ENCODE measurements at regions not wholly inside any gene's neighbourhood (a gene's known extent, or its start where the extent isn't known, plus 50 kb on each side); places are given as distances from the start of the nearest gene placed in this dataset.

- H3K4me3 ChIP-seq, result no peak overlapping the region
- no peaks in the 10 kb centered on the region for H3K27me3 ChIP-seq
- no peak overlapping the region for H3K27ac ChIP-seq
- no peaks in the 10 kb centered on the region for H3K4me1 ChIP-seq
- no peak for TF ChIP-seq POLR2A (IDR thresholded peaks at IDR 0.05)
- no peak for TF ChIP-seq CTCF (IDR thresholded peaks at IDR 0.05)
- TF ChIP-seq POLR2AphosphoS5 (IDR thresholded peaks at IDR 0.05), result no peak
- TF ChIP-seq EP300 (IDR thresholded peaks at IDR 0.05), result no peak
- no peaks in the 10 kb centered on the region for H3K36me3 ChIP-seq
- H3K9me3 ChIP-seq, result peaks cover 8% of the 10 kb centered on the region
- no peak for DNase-seq (ENCODE audit: low spot score in 2 of 2)
Observed at GRCh38 chr5:162392336-162392735, 324.8 kb downstream of the GABRG2 start.

GRCh38 chr5:162393534-162393933, 326.0 kb downstream of the GABRG2 start:
- no peaks in the 10 kb centered on the region for H3K36me3 ChIP-seq
- WGBS, result 79% methylated on average over 4 of the region's 4 CpGs
- peaks cover 8% of the 10 kb centered on the region for H3K9me3 ChIP-seq
- no peaks in the 10 kb centered on the region for H3K27me3 ChIP-seq
- H3K4me3 ChIP-seq, result no peak overlapping the region
- TF ChIP-seq EP300 (IDR thresholded peaks at IDR 0.05) (no peak), POLR2AphosphoS5 (IDR thresholded peaks at IDR 0.05) (no peak), POLR2A (IDR thresholded peaks at IDR 0.05) (no peak), CTCF (IDR thresholded peaks at IDR 0.05) (no peak)
- no peaks in the 10 kb centered on the region for H3K4me1 ChIP-seq
- no peak for DNase-seq (ENCODE audit: low spot score in 2 of 2)
- no peak overlapping the region for H3K27ac ChIP-seq

GRCh38 chr5:162407614-162408013, 340.0 kb downstream of the GABRG2 start:
- no peak for DNase-seq (ENCODE audit: low spot score in 2 of 2)
- WGBS, result 53% methylated on average over 2 of the region's 2 CpGs

GRCh38 chr5:162410365-162410764, 342.8 kb downstream of the GABRG2 start:
- no peaks in the 10 kb centered on the region for H3K9me3 ChIP-seq
- TF ChIP-seq CTCF (IDR thresholded peaks at IDR 0.05) (no peak), POLR2A (IDR thresholded peaks at IDR 0.05) (no peak), EP300 (IDR thresholded peaks at IDR 0.05) (no peak), POLR2AphosphoS5 (IDR thresholded peaks at IDR 0.05) (no peak)
- no peak for DNase-seq (ENCODE audit: low spot score in 2 of 2)
- WGBS, result 62% methylated on average over 8 of the region's 8 CpGs
- no peaks in the 10 kb centered on the region for H3K36me3 ChIP-seq
- H3K4me1 ChIP-seq, result no peaks in the 10 kb centered on the region
- H3K27ac ChIP-seq, result no peak overlapping the region
- no peak overlapping the region for H3K4me3 ChIP-seq
- no peaks in the 10 kb centered on the region for H3K27me3 ChIP-seq

More at GRCh38 chr5:162407614-162408013, 340.0 kb downstream of the GABRG2 start:
- H3K27ac ChIP-seq, result no peak overlapping the region
- no peaks in the 10 kb centered on the region for H3K9me3 ChIP-seq
- TF ChIP-seq POLR2AphosphoS5 (IDR thresholded peaks at IDR 0.05), result no peak
- no peak for TF ChIP-seq POLR2A (IDR thresholded peaks at IDR 0.05)
- no peak for TF ChIP-seq EP300 (IDR thresholded peaks at IDR 0.05)
- TF ChIP-seq CTCF (IDR thresholded peaks at IDR 0.05), result no peak
- H3K27me3 ChIP-seq, result no peaks in the 10 kb centered on the region
- no peaks in the 10 kb centered on the region for H3K36me3 ChIP-seq
- H3K4me3 ChIP-seq, result no peak overlapping the region
- H3K4me1 ChIP-seq, result no peaks in the 10 kb centered on the region

GRCh38 chr5:162429142-162429541, 361.6 kb downstream of the GABRG2 start:
- no peak overlapping the region for H3K27ac ChIP-seq
- no peaks in the 10 kb centered on the region for H3K27me3 ChIP-seq
- TF ChIP-seq CTCF (IDR thresholded peaks at IDR 0.05), result no peak
- TF ChIP-seq POLR2AphosphoS5 (IDR thresholded peaks at IDR 0.05), result no peak
- no peak for TF ChIP-seq POLR2A (IDR thresholded peaks at IDR 0.05)
- TF ChIP-seq EP300 (IDR thresholded peaks at IDR 0.05), result no peak
- no peaks in the 10 kb centered on the region for H3K36me3 ChIP-seq
- no peak for DNase-seq (ENCODE audit: low spot score in 2 of 2)
- H3K4me3 ChIP-seq, result no peak overlapping the region
- no peaks in the 10 kb centered on the region for H3K4me1 ChIP-seq
- H3K9me3 ChIP-seq, result no peaks in the 10 kb centered on the region
